ENCODE measurements at regions not wholly inside any gene's neighbourhood (a gene's known extent, or its start where the extent isn't known, plus 50 kb on each side); places are given as distances from the start of the nearest gene placed in this dataset.

DNA sequence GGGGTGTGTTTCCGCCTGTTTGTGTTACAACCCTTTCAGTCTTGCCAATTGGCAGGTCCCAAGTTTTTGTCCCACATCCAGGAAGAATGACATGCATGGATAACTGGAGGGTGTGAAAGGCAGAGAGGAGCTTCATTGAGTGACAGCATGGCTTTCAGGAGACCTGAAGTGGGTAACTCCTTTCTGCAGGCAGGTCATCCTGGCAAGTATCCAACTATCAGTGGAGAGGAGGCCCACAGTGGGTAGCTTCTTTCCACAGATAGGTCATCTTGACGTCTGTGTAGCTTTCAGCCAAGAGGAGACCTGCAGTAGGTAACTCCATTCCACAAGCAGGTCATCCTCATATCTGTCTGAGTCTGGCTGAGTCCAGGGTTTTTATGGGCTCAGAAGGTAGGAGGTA lies 1268.8 kb upstream of the CNTN5 start:
- ChIA-PET CTCF (no interaction called here), POLR2A (no interaction called here)
- DNase-seq, result no peak
- no peak for ATAC-seq
- H3K27ac Mint-ChIP-seq, result no peak overlapping the region
- no peaks in the 10 kb centered on the region for H3K36me3 Mint-ChIP-seq (ENCODE audit: low read depth)
- H3K4me3 Mint-ChIP-seq, result no peak overlapping the region
- peaks cover 7% of the 10 kb centered on the region for H3K9me3 Mint-ChIP-seq
- no peaks in the 10 kb centered on the region for H3K4me1 Mint-ChIP-seq (ENCODE audit: low read depth)
- H3K27me3 Mint-ChIP-seq, result no peaks in the 10 kb centered on the region
- intact Hi-C loops (cut with micrococcal nuclease), result no loop called here
- TF ChIP-seq, protein P1, sequence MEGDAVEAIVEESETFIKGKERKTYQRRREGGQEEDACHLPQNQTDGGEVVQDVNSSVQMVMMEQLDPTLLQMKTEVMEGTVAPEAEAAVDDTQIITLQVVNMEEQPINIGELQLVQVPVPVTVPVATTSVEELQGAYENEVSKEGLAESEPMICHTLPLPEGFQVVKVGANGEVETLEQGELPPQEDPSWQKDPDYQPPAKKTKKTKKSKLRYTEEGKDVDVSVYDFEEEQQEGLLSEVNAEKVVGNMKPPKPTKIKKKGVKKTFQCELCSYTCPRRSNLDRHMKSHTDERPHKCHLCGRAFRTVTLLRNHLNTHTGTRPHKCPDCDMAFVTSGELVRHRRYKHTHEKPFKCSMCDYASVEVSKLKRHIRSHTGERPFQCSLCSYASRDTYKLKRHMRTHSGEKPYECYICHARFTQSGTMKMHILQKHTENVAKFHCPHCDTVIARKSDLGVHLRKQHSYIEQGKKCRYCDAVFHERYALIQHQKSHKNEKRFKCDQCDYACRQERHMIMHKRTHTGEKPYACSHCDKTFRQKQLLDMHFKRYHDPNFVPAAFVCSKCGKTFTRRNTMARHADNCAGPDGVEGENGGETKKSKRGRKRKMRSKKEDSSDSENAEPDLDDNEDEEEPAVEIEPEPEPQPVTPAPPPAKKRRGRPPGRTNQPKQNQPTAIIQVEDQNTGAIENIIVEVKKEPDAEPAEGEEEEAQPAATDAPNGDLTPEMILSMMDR (IDR thresholded peaks at IDR 0.05), result no peak

DNA sequence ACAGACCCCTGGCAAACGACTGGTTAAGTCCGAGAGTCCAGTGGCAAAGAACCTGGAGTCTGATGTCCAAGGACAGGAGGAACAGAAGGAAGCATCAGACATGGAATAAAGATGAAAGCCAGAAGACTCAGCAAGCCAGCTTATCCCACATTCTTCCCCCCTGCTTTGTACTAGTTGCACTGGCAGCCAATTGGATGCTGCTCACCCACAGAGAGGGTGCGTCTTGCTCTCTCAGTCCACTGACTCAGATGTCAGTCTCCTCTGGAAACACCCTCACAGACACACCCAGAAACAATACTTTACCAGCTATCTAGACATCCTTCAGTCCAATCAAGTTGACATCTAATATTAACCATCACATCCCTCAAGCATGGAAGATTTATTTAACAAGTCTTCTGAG lies 1265.8 kb upstream of the CNTN5 start:
- ChIA-PET POLR2A (no interaction called here), CTCF (no interaction called here)
- Mint-ChIP-seq H3K27ac (no peak overlapping the region), H3K36me3 (ENCODE audit: low read depth) (no peaks in the 10 kb centered on the region), H3K27me3 (no peaks in the 10 kb centered on the region), H3K4me1 (ENCODE audit: low read depth) (no peaks in the 10 kb centered on the region), H3K9me3 (peaks cover 7% of the 10 kb centered on the region), H3K4me3 (no peak overlapping the region)
- no peak for DNase-seq
- intact Hi-C loops (cut with micrococcal nuclease), result no loop called here
- no peak for ATAC-seq
- TF ChIP-seq, protein P1 (IDR thresholded peaks at IDR 0.05), result no peak

DNA sequence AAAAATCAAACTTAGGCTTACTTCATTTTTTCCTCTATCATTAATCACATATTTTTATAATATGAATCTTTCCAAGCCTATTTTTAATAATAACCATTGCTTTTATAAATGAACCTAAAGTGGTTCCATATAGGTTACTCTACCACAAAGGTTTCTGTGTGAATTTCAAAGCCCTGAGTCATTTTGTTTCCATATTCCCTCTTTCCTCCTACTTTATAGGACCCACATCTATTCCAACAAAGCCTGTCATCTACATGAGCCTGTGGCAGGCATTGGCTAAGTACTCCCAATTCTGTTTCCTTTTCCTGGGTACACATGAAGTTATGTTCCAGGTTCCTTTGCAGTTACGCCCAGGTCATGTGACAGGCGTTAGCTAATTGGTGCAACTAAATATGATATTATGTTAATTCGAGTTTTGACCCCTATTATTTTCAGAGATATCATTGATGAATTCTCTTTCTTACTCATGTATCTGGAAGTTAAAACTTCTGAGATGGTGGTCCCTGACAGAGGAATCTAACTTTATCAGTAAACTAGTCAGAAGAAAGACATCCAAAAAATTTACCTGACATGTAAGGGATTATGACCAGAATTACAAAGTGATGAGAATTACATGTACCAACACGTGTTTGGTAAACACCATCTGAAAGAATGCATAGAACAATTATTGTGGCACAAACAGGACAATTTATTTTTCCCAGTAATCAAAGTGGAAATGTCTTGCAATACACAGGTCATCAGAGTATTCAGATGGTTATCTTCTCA lies 1264.0 kb upstream of the CNTN5 start:
- intact Hi-C loops (cut with micrococcal nuclease), result no loop called here
- POLR2A ChIA-PET, result interaction anchor here (0.6 kb wide), 1 partner anchor 876 kb away, joined by 3 read pairs; no protein-coding TSS in a partner anchor
- TF ChIP-seq, protein P1 (IDR thresholded peaks at IDR 0.05), result no peak
- ATAC-seq, result no peak
- H3K36me3 Mint-ChIP-seq (ENCODE audit: low read depth), result no peaks in the 10 kb centered on the region
- CTCF ChIA-PET, result no interaction called here
- no peaks in the 10 kb centered on the region for H3K27me3 Mint-ChIP-seq
- H3K4me1 Mint-ChIP-seq (ENCODE audit: low read depth), result no peaks in the 10 kb centered on the region
- peaks cover 4% of the 10 kb centered on the region for H3K9me3 Mint-ChIP-seq
- DNase-seq, result no peak
- H3K4me3 Mint-ChIP-seq, result no peak overlapping the region
- H3K27ac Mint-ChIP-seq, result no peak overlapping the region

DNA sequence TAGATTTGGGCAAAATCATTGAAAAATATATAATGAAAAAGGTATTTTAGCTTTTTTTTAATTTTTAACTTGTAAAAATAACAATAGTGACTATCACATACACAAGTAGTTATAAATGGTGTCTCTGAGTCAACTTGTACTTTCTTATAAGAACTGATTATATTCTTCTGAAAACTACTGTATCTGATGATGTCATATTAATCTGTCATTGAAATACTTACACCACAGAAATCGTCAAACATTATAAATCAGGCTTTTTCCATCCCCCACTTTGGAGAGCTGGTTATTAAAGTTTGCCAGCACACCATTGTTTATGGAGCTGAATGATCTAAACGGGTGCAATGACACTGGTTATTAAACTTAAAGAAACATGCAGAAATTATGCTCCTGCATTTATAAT lies 1259.6 kb upstream of the CNTN5 start:
- H3K27me3 Mint-ChIP-seq, result no peaks in the 10 kb centered on the region
- H3K27ac Mint-ChIP-seq, result no peak overlapping the region
- intact Hi-C loops (cut with micrococcal nuclease), result no loop called here
- ChIA-PET CTCF (no interaction called here), POLR2A (no interaction called here)
- H3K9me3 Mint-ChIP-seq, result peaks cover 2% of the 10 kb centered on the region
- H3K4me1 Mint-ChIP-seq (ENCODE audit: low read depth), result no peaks in the 10 kb centered on the region
- ATAC-seq, result no peak
- TF ChIP-seq, protein P1 (IDR thresholded peaks at IDR 0.05), result no peak
- H3K36me3 Mint-ChIP-seq (ENCODE audit: low read depth), result no peaks in the 10 kb centered on the region
- no peak for DNase-seq
- H3K4me3 Mint-ChIP-seq, result no peak overlapping the region

DNA sequence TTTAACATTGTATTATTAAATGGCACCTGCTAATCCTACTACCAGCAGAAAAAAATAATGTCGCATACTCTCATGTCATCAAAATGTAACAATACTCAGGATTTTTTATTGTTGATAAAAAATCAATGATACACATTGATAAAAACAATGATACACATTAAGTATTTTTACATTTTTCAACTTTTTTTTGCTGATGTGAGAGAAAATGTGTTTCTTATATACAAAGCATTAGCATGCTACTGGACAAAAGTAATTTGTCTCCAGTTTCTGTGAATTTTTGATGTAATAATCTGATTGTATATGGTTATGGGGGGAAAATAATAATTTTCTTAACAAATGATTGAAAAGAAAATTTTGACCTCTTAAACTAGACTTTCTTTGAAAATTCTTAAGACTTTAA lies 1256.6 kb upstream of the CNTN5 start:
- no peak overlapping the region for H3K4me3 Mint-ChIP-seq
- peaks cover 3% of the 10 kb centered on the region for H3K9me3 Mint-ChIP-seq
- H3K4me1 Mint-ChIP-seq (ENCODE audit: low read depth), result no peaks in the 10 kb centered on the region
- DNase-seq (no peak), ATAC-seq (no peak)
- ChIA-PET CTCF (no interaction called here), POLR2A (no interaction called here)
- H3K27ac Mint-ChIP-seq, result no peak overlapping the region
- TF ChIP-seq, protein P1 (IDR thresholded peaks at IDR 0.05), result no peak
- no peaks in the 10 kb centered on the region for H3K36me3 Mint-ChIP-seq (ENCODE audit: low read depth)
- intact Hi-C loops (cut with micrococcal nuclease), result no loop called here
- H3K27me3 Mint-ChIP-seq, result no peaks in the 10 kb centered on the region
